ENCODE measurements at regions not wholly inside any gene's neighbourhood (a gene's known extent, or its start where the extent isn't known, plus 50 kb on each side); places are given as distances from the start of the nearest gene placed in this dataset.

GRCh38 chr3:26535151-26535550 lies 87.4 kb upstream of the LRRC3B start:
- H3K23me2 ChIP-seq (ENCODE audit: low read depth, low read length): no peaks in the 10 kb centered on the region

More at GRCh38 chr3:26535151-26535550, 87.4 kb upstream of the LRRC3B start:
- DNase-seq (ENCODE audit: low read depth in 1 of 2, low spot score in 2 of 2) (no peak), FAIRE-seq (no peak)
- no peak overlapping the region for H3K9ac ChIP-seq (replicated peaks in 1 of 4; ENCODE audit: extremely low read depth in 1 of 4, low read depth in 3 of 4, low read length in 3 of 4)
- H3K4me2 ChIP-seq (ENCODE audit: insufficient read depth in 1 of 2, low read depth in 2 of 2, low read length in 2 of 2): no peak overlapping the region
- H2BK120ac ChIP-seq (replicated peaks; ENCODE audit: low read depth, low read length): no peak overlapping the region
- no peaks in the 10 kb centered on the region for H3K4me1 ChIP-seq (replicated peaks in 1 of 4; ENCODE audit: control insufficient read depth in 3 of 4, insufficient read depth in 4 of 4, low read length in 3 of 4)
- H2BK15ac ChIP-seq (ENCODE audit: low read length): no peak overlapping the region
- H2AFZ ChIP-seq (ENCODE audit: low read length): no peak overlapping the region
- H3K4me3 ChIP-seq (ENCODE audit: extremely low read depth in 1 of 4, insufficient read depth in 2 of 4, low read depth in 3 of 4, low read length in 4 of 4): no peak overlapping the region
- no peak overlapping the region for H3K18ac ChIP-seq (ENCODE audit: extremely low read depth, low read length)
- peaks cover 0 to 2% of the 10 kb centered on the region in 2 experiments; a peak in 1 of 4 replicates for H3K9me3 ChIP-seq (ENCODE audit: insufficient read depth in 2 of 2, low read depth in 1 of 2, low read length in 1 of 2)
- H3K23ac ChIP-seq (ENCODE audit: insufficient read length): no peak overlapping the region
- ChIA-PET POLR2A (ENCODE audit: partially characterized antibody) (no interaction called here), CTCF (ENCODE audit: partially characterized antibody) (interaction anchor here (1.0 to 1.3 kb wide), 2 partner anchors 11 to 179 kb away, joined by 3 read pairs; no protein-coding TSS in a partner anchor)
- H3K27me3 ChIP-seq (replicated peaks in 1 of 4; ENCODE audit: control insufficient read depth in 3 of 4, extremely low read depth in 1 of 4, insufficient read depth in 3 of 4, low read length in 3 of 4): no peaks in the 10 kb centered on the region
- no peak overlapping the region for H2AK5ac ChIP-seq (ENCODE audit: low read depth, low read length)
- no peak overlapping the region for H2BK12ac ChIP-seq (ENCODE audit: low read depth, low read length)
- no peak overlapping the region for H3K14ac ChIP-seq (ENCODE audit: insufficient read length)
- H3K56ac ChIP-seq (replicated peaks; ENCODE audit: insufficient read length, low read depth, low read length): no peak overlapping the region
- TF ChIP-seq RNF2 (IDR thresholded peaks at IDR 0.05; ENCODE audit: borderline replicate concordance, low read depth, low read length, missing control alignments, poor library complexity, severe bottlenecking) (no peak), CEBPB (IDR thresholded peaks at IDR 0.05; ENCODE audit: low read depth, low read length) (no peak), CHD2 (IDR thresholded peaks at IDR 0.05; ENCODE audit: low read length) (no peak), POU5F1 (IDR thresholded peaks at IDR 0.05; ENCODE audit: low read depth, low read length) (no peak), TAF7 (optimal IDR thresholded peaks at IDR 0.05; ENCODE audit: borderline replicate concordance, low read depth, low read length) (no peak), KDM1A (IDR thresholded peaks at IDR 0.05; ENCODE audit: borderline replicate concordance, low read length) (no peak), CHD1 (IDR thresholded peaks at IDR 0.05; ENCODE audit: low read depth, low read length) (no peak), JUND (IDR thresholded peaks at IDR 0.05; ENCODE audit: low read length) (no peak), RXRA (IDR thresholded peaks at IDR 0.05; ENCODE audit: insufficient read depth, low read depth, low read length) (no peak), SP4 (IDR thresholded peaks at IDR 0.05; ENCODE audit: low read length) (no peak), NRF1 (IDR thresholded peaks at IDR 0.05; ENCODE audit: low read depth, low read length) (no peak)
- no peaks in the 10 kb centered on the region for H3K36me3 ChIP-seq (ENCODE audit: control insufficient read depth in 2 of 4, insufficient read depth in 4 of 4, low read length in 3 of 4)
- no peak overlapping the region for H3K4ac ChIP-seq (replicated peaks; ENCODE audit: insufficient read length, low read depth, low read length)
- H3K79me2 ChIP-seq (ENCODE audit: control insufficient read depth in 1 of 2, insufficient read depth in 2 of 2, low read length in 2 of 2): no peaks in the 10 kb centered on the region
- no peaks in the 10 kb centered on the region for H3K79me1 ChIP-seq (ENCODE audit: low read depth, low read length)
- no peaks in the 10 kb centered on the region for H4K20me1 ChIP-seq (replicated peaks in 1 of 2; ENCODE audit: control insufficient read depth in 1 of 2, insufficient read depth in 2 of 2, low read length in 2 of 2)
- H2BK5ac ChIP-seq (ENCODE audit: low read depth, low read length): no peak overlapping the region
- H2BK20ac ChIP-seq (ENCODE audit: low read length): no peak overlapping the region
- no peak overlapping the region for H4K8ac ChIP-seq (ENCODE audit: extremely low read depth, insufficient read depth, low read length)
- WGBS, 2 experiments (ENCODE audit: extremely low coverage in 1 of 2, insufficient coverage in 1 of 2, insufficient read length in 1 of 2, insufficient replicate concordance in 2 of 2, low coverage in 1 of 2, low lambda C conversion rate in 2 of 2, missing lambda C conversion rate in 1 of 2): 87% methylated on average over 2 of the region's 2 CpGs; no CpG with 5 or more reads in 1 of the 2 experiments
- H4K5ac ChIP-seq (ENCODE audit: insufficient read length, low read depth, low read length): no peak overlapping the region
- H4K91ac ChIP-seq (replicated peaks; ENCODE audit: insufficient read length, low read length): no peak overlapping the region
- no peak overlapping the region for H3K27ac ChIP-seq (ENCODE audit: low read depth, low read length)
